ENCODE measurements at regions not wholly inside any gene's neighbourhood (a gene's known extent, or its start where the extent isn't known, plus 50 kb on each side); places are given as distances from the start of the nearest gene placed in this dataset.
A peak's percentile ranks its signal among the peaks of the same experiment; 100 is the strongest.

GRCh38 chr1:219771080-219771479, 157.3 kb downstream of the SLC30A10 start:
- Histone ChIP-seq H4K8ac (ENCODE audit: low read depth in 2 of 2, low read length in 2 of 2) (no peak overlapping the region), H3K27ac (ENCODE audit: insufficient read depth, low read length) (no peak overlapping the region), H3K4me2 (ENCODE audit: low read depth, low read length) (no peak overlapping the region), H2BK20ac (ENCODE audit: low read depth, low read length) (no peak overlapping the region), H3K9me1 (ENCODE audit: insufficient read depth, low read length) (no peaks in the 10 kb centered on the region), H3K4ac (ENCODE audit: low read depth, low read length) (0 out of 2 replicates have a peak overlapping the region, but pooled peaks have one; percentile 29), H4K91ac (ENCODE audit: insufficient read depth, low read depth, low read length) (no peak overlapping the region), H2AFZ (replicated peaks; ENCODE audit: low read length, poor library complexity) (no peak overlapping the region), H3K4me1 (ENCODE audit: control insufficient read depth, insufficient read depth, low read length) (peaks cover 2% of the 10 kb centered on the region; the same call in 1 of the 2 replicates), H4K5ac (ENCODE audit: low read depth, low read length) (no peak overlapping the region), H3K27me3 (ENCODE audit: control insufficient read depth, insufficient read depth, low read length) (no peaks in the 10 kb centered on the region), H3K14ac (replicated peaks; ENCODE audit: low read depth, low read length) (no peak overlapping the region), H2BK15ac (ENCODE audit: low read depth, low read length) (no peak overlapping the region), H3K36me3 (ENCODE audit: control insufficient read depth, insufficient read depth, low read length) (no peaks in the 10 kb centered on the region), H2BK120ac (ENCODE audit: low read depth, low read length) (peak overlapping the region; percentile 35; the same call in 1 of the 2 replicates), H2AK9ac (replicated peaks; ENCODE audit: low read depth, low read length, poor library complexity) (no peak overlapping the region), H2AK5ac (ENCODE audit: low read depth, low read length) (no peak overlapping the region), H3K56ac (ENCODE audit: extremely low read depth, insufficient read depth, low read length) (no peak overlapping the region), H3K9ac (ENCODE audit: low read depth, low read length) (no peak overlapping the region), H3K23ac (ENCODE audit: low read depth, low read length) (no peak overlapping the region), H3K4me3 (ENCODE audit: insufficient read depth, low read depth, low read length) (no peak overlapping the region), H3K9me3 (ENCODE audit: control insufficient read depth, insufficient read depth, low read length) (no peaks in the 10 kb centered on the region), H3K18ac (ENCODE audit: low read depth, low read length) (0 out of 2 replicates have a peak overlapping the region, but pooled peaks have one; percentile 41), H4K20me1 (ENCODE audit: insufficient read depth, low read length) (no peaks in the 10 kb centered on the region), H2BK5ac (ENCODE audit: low read depth, low read length, poor library complexity, severe bottlenecking) (no peak overlapping the region), H3K79me1 (ENCODE audit: low read depth in 1 of 2, low read length in 2 of 2) (no peaks in the 10 kb centered on the region)
- peak; percentile 97 for DNase-seq
- TF ChIP-seq BHLHE40 (IDR thresholded peaks at IDR 0.05; ENCODE audit: low read depth, low read length) (peak; percentile 96), FOS (IDR thresholded peaks at IDR 0.05; ENCODE audit: low read depth, low read length) (peak; percentile 62), RAD21 (IDR thresholded peaks at IDR 0.05; ENCODE audit: low read length) (no peak), CEBPB (IDR thresholded peaks at IDR 0.05; ENCODE audit: low read depth, low read length) (peak; percentile 54; the same call in 1 of the 2 replicates), CTCF (conservative IDR thresholded peaks at IDR 0.05; ENCODE audit: low read depth, low read length) (no peak)
- POLR2A ChIA-PET (ENCODE audit: unreplicated experiment), result no interaction called here
- peak; percentile 91 for ATAC-seq (ENCODE audit: low read depth)
- in situ Hi-C loops (cut with MboI; ENCODE audit: low sequenced_read_pairs) (no loop called here), intact Hi-C loops (cut with micrococcal nuclease) (no loop called here), dilution Hi-C loops (cut with HindIII; ENCODE audit: low sequenced_read_pairs, unreplicated experiment) (no loop called here)
- BruUV-seq (replicated peaks), result no TSS peak
- CTCF ChIA-PET, result no interaction called here
- 0% methylated on average over 2 of the region's 3 CpGs; no CpG with 5 or more reads in 1 of the 2 experiments for WGBS, 2 experiments (ENCODE audit: extremely low coverage in 2 of 2, insufficient read length in 1 of 2)
